WTC11 (cell line): ENCODE measurements at regions not wholly inside any gene's neighbourhood (a gene's known extent, or its start where the extent isn't known, plus 50 kb on each side); places are given as distances from the start of the nearest gene placed in this dataset.

Experiments used
- ATAC-seq: fragments of 200-7000 bp; cut with Tn5 transposase; 2 replicates; pipeline ENCODE4 v1.10.0; 2021; ENCODE audit warnings: mild to moderate bottlenecking, moderate library complexity
- CTCF ChIA-PET: fragments of 300-600 bp; sonication (Branson Sonifier 250); formaldehyde crosslinking; loops from one replicate; lab custom pipeline; 2021; ENCODE audit warnings: antibody characterized with exemption; lab: Charles Lee
- POLR2A ChIA-PET: fragments of 350-600 bp; sonication (Branson Sonifier 250); formaldehyde crosslinking; loops from one replicate; lab custom pipeline; 2021; ENCODE audit warnings: antibody characterized with exemption; lab: Charles Lee
- DNase-seq: peaks from one replicate; pipeline ENCODE4 v3.0.0; 2021; ENCODE audit warnings: low spot score
- H3K27ac Mint-ChIP-seq: 2 replicates; pipeline ENCODE4 v1.8.0; 2021; ENCODE audit warnings: mixed read lengths
- H3K27me3 Mint-ChIP-seq: 2 replicates; pipeline ENCODE4 v1.8.0; 2021; ENCODE audit warnings: low read depth, mild to moderate bottlenecking, moderate library complexity, mixed read lengths
- H3K36me3 Mint-ChIP-seq: 2 replicates; pipeline ENCODE4 v1.8.0; 2021; ENCODE audit warnings: mixed read lengths
- H3K4me1 Mint-ChIP-seq: 2 replicates; pipeline ENCODE4 v1.8.0; 2022; ENCODE audit warnings: mixed read lengths
- H3K4me3 Mint-ChIP-seq: 2 replicates; pipeline ENCODE4 v1.8.0; 2021; ENCODE audit warnings: mild to moderate bottlenecking, moderate library complexity, mixed read lengths
- H3K9me3 Mint-ChIP-seq: 2 replicates; pipeline ENCODE4 v1.8.0; 2021; ENCODE audit warnings: mixed read lengths
- ARID4B ChIP-seq: sonication (generic); formaldehyde crosslinking; IDR thresholded peaks from 2 replicates; pipeline ENCODE4 v1.8.0; 2023; ENCODE audit warnings: missing genetic modification reagents, mild to moderate bottlenecking, borderline replicate concordance
- ATF2 ChIP-seq: sonication (generic); formaldehyde crosslinking; IDR thresholded peaks from 2 replicates; pipeline ENCODE4 v1.8.1; 2022; ENCODE audit warnings: low read depth, missing genetic modification reagents, borderline replicate concordance
- E2F4 ChIP-seq: sonication (generic); formaldehyde crosslinking; IDR thresholded peaks from 2 replicates; pipeline ENCODE4 v1.8.1; 2022; ENCODE audit warnings: low read depth, mild to moderate bottlenecking, moderate library complexity, missing genetic modification reagents, borderline replicate concordance
- ELF4 ChIP-seq: sonication (generic); formaldehyde crosslinking; IDR thresholded peaks from 2 replicates; pipeline ENCODE4 v1.8.1; 2022; ENCODE audit warnings: low read depth, mild to moderate bottlenecking, moderate library complexity, missing genetic modification reagents
- FOXP4 ChIP-seq: sonication (generic); formaldehyde crosslinking; IDR thresholded peaks from 2 replicates; pipeline ENCODE4 v1.8.0; 2022; ENCODE audit warnings: mild to moderate bottlenecking, missing genetic modification reagents
- GABPB1 ChIP-seq: sonication (generic); formaldehyde crosslinking; IDR thresholded peaks from 2 replicates; pipeline ENCODE4 v1.8.1; 2023; ENCODE audit warnings: mild to moderate bottlenecking, missing genetic modification reagents
- HMGA2 ChIP-seq: fragments of 250-450 bp; sonication (Bioruptor Pico); IDR thresholded peaks from 2 replicates; pipeline ENCODE4 v1.4.0; 2021; ENCODE audit warnings: mild to moderate bottlenecking, moderate library complexity
- IRF2 ChIP-seq: sonication (generic); formaldehyde crosslinking; IDR thresholded peaks from 2 replicates; pipeline ENCODE4 v1.8.0; 2022; ENCODE audit warnings: low read depth, missing genetic modification reagents, borderline replicate concordance
- KAT7 ChIP-seq: sonication (generic); formaldehyde crosslinking; IDR thresholded peaks from 2 replicates; pipeline ENCODE4 v1.8.1; 2023; ENCODE audit warnings: missing genetic modification reagents, mild to moderate bottlenecking, borderline replicate concordance
- NFYB ChIP-seq: sonication (generic); formaldehyde crosslinking; conservative IDR thresholded peaks from 2 replicates; pipeline ENCODE4 v1.8.0; 2022; ENCODE audit warnings: low read depth, missing genetic modification reagents
- TEAD4 ChIP-seq: sonication (generic); formaldehyde crosslinking; IDR thresholded peaks from 2 replicates; pipeline ENCODE4 v1.8.0; 2022; ENCODE audit warnings: mild to moderate bottlenecking, missing genetic modification reagents
- USF1 ChIP-seq: sonication (generic); formaldehyde crosslinking; IDR thresholded peaks from 2 replicates; pipeline ENCODE4 v1.8.0; 2022; ENCODE audit warnings: mild to moderate bottlenecking, missing genetic modification reagents
- ZMAT4 ChIP-seq: fragments of 250-450 bp; sonication (Bioruptor Pico); IDR thresholded peaks from 2 replicates; pipeline ENCODE4 v1.9.0; 2021; ENCODE audit warnings: mild to moderate bottlenecking
- ZNF263 ChIP-seq: sonication (generic); formaldehyde crosslinking; IDR thresholded peaks from 2 replicates; pipeline ENCODE4 v1.8.1; 2022; ENCODE audit warnings: low read depth, mild to moderate bottlenecking, moderate library complexity, missing genetic modification reagents
- ZNF281 ChIP-seq: sonication (generic); formaldehyde crosslinking; IDR thresholded peaks from 2 replicates; pipeline ENCODE4 v1.8.0; 2023; ENCODE audit warnings: mild to moderate bottlenecking, missing genetic modification reagents
- TF ChIP-seq, protein P1 (sequence below): sonication (generic); formaldehyde crosslinking; IDR thresholded peaks from 2 replicates; pipeline ENCODE4 v1.8.0; 2022; ENCODE audit warnings: mild to moderate bottlenecking, missing genetic modification reagents

GRCh38 chr14:101361451-101362433, 199.6 kb upstream of the DIO3 start:
- H3K9me3 Mint-ChIP-seq = no peaks in the 10 kb centered on the region

More at GRCh38 chr14:101361451-101362433, 199.6 kb upstream of the DIO3 start:
- DNase-seq (no peak), ATAC-seq (no peak)
- POLR2A ChIA-PET = no interaction called here
- Mint-ChIP-seq H3K36me3 (no peaks in the 10 kb centered on the region), H3K27me3 (no peaks in the 10 kb centered on the region)
- no peak for TF ChIP-seq ATF2 (CRISPR knock-in tag)
- TF ChIP-seq ELF4 (CRISPR knock-in tag) = no peak
- TF ChIP-seq HMGA2 = no peak
- no peak for TF ChIP-seq NFYB (CRISPR knock-in tag)
- no peak for TF ChIP-seq E2F4
- no peak for TF ChIP-seq ZNF281 (CRISPR knock-in tag)
- no peak for TF ChIP-seq ZNF263 (CRISPR knock-in tag)
- TF ChIP-seq FOXP4 (CRISPR knock-in tag) = no peak
- no peak for TF ChIP-seq ARID4B (CRISPR knock-in tag)
- TF ChIP-seq IRF2 (CRISPR knock-in tag) = no peak
- TF ChIP-seq GABPB1 (CRISPR knock-in tag) = no peak
- TF ChIP-seq USF1 (CRISPR knock-in tag) = no peak
- TF ChIP-seq ZMAT4 (CRISPR knock-in tag) = no peak
- no peak for TF ChIP-seq KAT7 (CRISPR knock-in tag)
- no peak for TF ChIP-seq TEAD4 (CRISPR knock-in tag)
- TF ChIP-seq, protein P1, sequence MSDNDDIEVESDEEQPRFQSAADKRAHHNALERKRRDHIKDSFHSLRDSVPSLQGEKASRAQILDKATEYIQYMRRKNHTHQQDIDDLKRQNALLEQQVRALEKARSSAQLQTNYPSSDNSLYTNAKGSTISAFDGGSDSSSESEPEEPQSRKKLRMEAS (CRISPR knock-in tag) = no peak
- TF ChIP-seq, all 79 proteins: peak for 0
- Mint-ChIP-seq H3K4me1 (peaks cover 6% of the 10 kb centered on the region; the same call in 1 of the 2 replicates), H3K4me3 (no peak overlapping the region), H3K27ac (no peak overlapping the region)
- CTCF ChIA-PET = no interaction called here
